IMR-90 (cell line): ENCODE measurements at regions not wholly inside any gene's neighbourhood (a gene's known extent, or its start where the extent isn't known, plus 50 kb on each side); places are given as distances from the start of the nearest gene placed in this dataset.
A peak's percentile ranks its signal among the peaks of the same experiment; 100 is the strongest.

ENCODE experiments used
- ATAC-seq: fragments of 200-7000 bp; cut with Tn5 transposase; 2 replicates; pipeline ENCODE4 v1.9.1; 2020; ENCODE audit warnings: low read depth, mild to moderate bottlenecking, moderate library complexity
- BruUV-seq: library from RNA; stranded (reverse); fragments of 400-500 nt; replicated peaks from 2 replicates; lab custom pipeline; 2021; lab: Mats Ljungman, UMichigan
- CTCF ChIA-PET: fragments of 300-600 bp; formaldehyde crosslinking; extraction: SDS; loops from one replicate; lab custom pipeline; 2021; ENCODE audit warnings: antibody characterized with exemption; lab: Yijun Ruan, JAX
- POLR2A ChIA-PET: fragments of 300-600 bp; sonication (Branson Sonifier 250); formaldehyde crosslinking; loops from one replicate; lab custom pipeline; 2022; ENCODE audit warnings: antibody characterized with exemption; ENCODE audit not compliant: unreplicated experiment; lab: Charles Lee
- DNase-seq: peaks from one replicate; pipeline ENCODE4 v3.0.0; 2013
- H2AFZ ChIP-seq: replicated peaks from 2 replicates; pipeline ENCODE3; 2013; ENCODE audit warnings: low read length, mild to moderate bottlenecking; ENCODE audit not compliant: poor library complexity
- H2AK5ac ChIP-seq: 2 replicates; pipeline ENCODE4 v1.6.1; 2013; ENCODE audit warnings: low read depth, low read length, inconsistent platforms
- H2AK9ac ChIP-seq: replicated peaks from 2 replicates; pipeline ENCODE3; 2013; ENCODE audit warnings: mild to moderate bottlenecking, low read depth, low read length, moderate library complexity; ENCODE audit not compliant: poor library complexity
- H2BK120ac ChIP-seq: 2 replicates; pipeline ENCODE4 v1.6.1; 2013; ENCODE audit warnings: low read depth, low read length, inconsistent platforms
- H2BK15ac ChIP-seq: 3 replicates; pipeline ENCODE4 v1.6.1; 2013; ENCODE audit warnings: low read depth, low read length, inconsistent platforms
- H2BK20ac ChIP-seq: 2 replicates; pipeline ENCODE4 v1.6.1; 2013; ENCODE audit warnings: low read depth, mild to moderate bottlenecking, inconsistent platforms, low read length, moderate library complexity
- H2BK5ac ChIP-seq: 2 replicates; pipeline ENCODE4 v1.6.1; 2013; ENCODE audit warnings: mild to moderate bottlenecking, low read depth, low read length, inconsistent platforms; ENCODE audit not compliant: poor library complexity, severe bottlenecking
- H3K14ac ChIP-seq: replicated peaks from 2 replicates; pipeline ENCODE4 v1.6.1; 2013; ENCODE audit warnings: low read depth, low read length, inconsistent platforms
- H3K18ac ChIP-seq: 2 replicates; pipeline ENCODE4 v1.6.1; 2013; ENCODE audit warnings: low read depth, low read length, control low read depth
- H3K23ac ChIP-seq: 2 replicates; pipeline ENCODE4 v1.6.1; 2013; ENCODE audit warnings: low read depth, low read length, inconsistent platforms
- H3K27ac ChIP-seq: 2 replicates; pipeline ENCODE4 v1.5.1; 2013; ENCODE audit warnings: mild to moderate bottlenecking, control low read depth, low read length; ENCODE audit not compliant: insufficient read depth
- H3K27me3 ChIP-seq: 2 replicates; pipeline ENCODE4 v1.6.1; 2013; ENCODE audit warnings: low read length; ENCODE audit not compliant: control insufficient read depth, insufficient read depth
- H3K36me3 ChIP-seq: 2 replicates; pipeline ENCODE4 v1.6.1; 2013; ENCODE audit warnings: low read length, mixed read lengths; ENCODE audit not compliant: control insufficient read depth, insufficient read depth
- H3K4ac ChIP-seq: 2 replicates; pipeline ENCODE4 v1.6.1; 2013; ENCODE audit warnings: low read depth, low read length, inconsistent platforms
- H3K4me1 ChIP-seq: 2 replicates; pipeline ENCODE4 v1.6.1; 2013; ENCODE audit warnings: low read length, mixed read lengths; ENCODE audit not compliant: control insufficient read depth, insufficient read depth
- H3K4me2 ChIP-seq: 2 replicates; pipeline ENCODE4 v1.6.1; 2013; ENCODE audit warnings: low read depth, mild to moderate bottlenecking, control low read depth, low read length, moderate library complexity
- H3K4me3 ChIP-seq: 2 replicates; pipeline ENCODE4 v1.5.1; 2013; ENCODE audit warnings: low read depth, mild to moderate bottlenecking, control low read depth, low read length, moderate library complexity; ENCODE audit not compliant: insufficient read depth
- H3K56ac ChIP-seq: 2 replicates; pipeline ENCODE4 v1.6.1; 2013; ENCODE audit warnings: low read length, inconsistent platforms; ENCODE audit not compliant: insufficient read depth; ENCODE audit errors: extremely low read depth
- H3K79me1 ChIP-seq, 2 experiments: 2 replicates each; pipeline ENCODE4 v1.6.1; 2013; ENCODE audit warnings: low read length in 2 of 2, inconsistent platforms in 1 of 2, low read depth in 1 of 2
- H3K9ac ChIP-seq: 2 replicates; pipeline ENCODE4 v1.6.1; 2013; ENCODE audit warnings: low read depth, low read length, control low read depth
- H3K9me1 ChIP-seq: 2 replicates; pipeline ENCODE4 v1.6.1; 2013; ENCODE audit warnings: low read length, inconsistent platforms; ENCODE audit not compliant: insufficient read depth
- H3K9me3 ChIP-seq: 2 replicates; pipeline ENCODE4 v1.6.1; 2013; ENCODE audit warnings: low read length; ENCODE audit not compliant: control insufficient read depth, insufficient read depth
- H4K20me1 ChIP-seq: 2 replicates; pipeline ENCODE4 v1.6.1; 2013; ENCODE audit warnings: low read length, inconsistent platforms; ENCODE audit not compliant: insufficient read depth
- H4K5ac ChIP-seq: 2 replicates; pipeline ENCODE4 v1.6.1; 2013; ENCODE audit warnings: mild to moderate bottlenecking, low read depth, low read length, control low read depth
- H4K8ac ChIP-seq, 2 experiments: 2 replicates each; pipeline ENCODE4 v1.6.1; 2013; ENCODE audit warnings: low read depth in 2 of 2, low read length in 2 of 2, control low read depth in 1 of 2, inconsistent platforms in 1 of 2
- H4K91ac ChIP-seq: 2 replicates; pipeline ENCODE4 v1.6.1; 2013; ENCODE audit warnings: low read depth, low read length, inconsistent platforms; ENCODE audit not compliant: insufficient read depth
- BHLHE40 ChIP-seq: fragments of 150-350 bp; IDR thresholded peaks from 2 replicates; pipeline ENCODE4 v1.6.1; 2016; ENCODE audit warnings: mild to moderate bottlenecking, low read depth, low read length
- CEBPB ChIP-seq: IDR thresholded peaks from 2 replicates; pipeline ENCODE4 v1.6.1; 2012; ENCODE audit warnings: low read depth, low read length, improper control_type of control experiment
- CHD1 ChIP-seq: IDR thresholded peaks from 2 replicates; pipeline ENCODE4 v1.6.1; 2012; ENCODE audit warnings: low read depth, low read length, improper control_type of control experiment
- FOS ChIP-seq: fragments of 150-350 bp; IDR thresholded peaks from 2 replicates; pipeline ENCODE4 v1.6.1; 2016; ENCODE audit warnings: low read depth, low read length
- MAFK ChIP-seq: IDR thresholded peaks from 2 replicates; pipeline ENCODE4 v1.6.1; 2012; ENCODE audit warnings: low read depth, low read length, improper control_type of control experiment
- MAZ ChIP-seq: IDR thresholded peaks from 2 replicates; pipeline ENCODE4 v1.6.1; 2012; ENCODE audit warnings: low read depth, mild to moderate bottlenecking, low read length, improper control_type of control experiment, moderate library complexity, borderline replicate concordance
- MXI1 ChIP-seq: IDR thresholded peaks from 2 replicates; pipeline ENCODE4 v1.6.1; 2012; ENCODE audit warnings: low read depth, mild to moderate bottlenecking, low read length, moderate library complexity, borderline replicate concordance
- NFE2L2 ChIP-seq: fragments of 150-350 bp; IDR thresholded peaks from 2 replicates; pipeline ENCODE4 v1.6.1; 2016; ENCODE audit warnings: low read depth, mild to moderate bottlenecking, low read length
- POLR2A ChIP-seq: IDR thresholded peaks from 2 replicates; pipeline ENCODE4 v1.6.1; 2012; ENCODE audit warnings: mild to moderate bottlenecking, low read depth, low read length
- RAD21 ChIP-seq: IDR thresholded peaks from 2 replicates; pipeline ENCODE4 v1.6.1; 2012; ENCODE audit warnings: low read length, improper control_type of control experiment
- RCOR1 ChIP-seq: IDR thresholded peaks from 2 replicates; pipeline ENCODE4 v1.6.1; 2012; ENCODE audit warnings: mild to moderate bottlenecking, low read length, improper control_type of control experiment; ENCODE audit not compliant: insufficient replicate concordance
- RFX5 ChIP-seq: IDR thresholded peaks from 2 replicates; pipeline ENCODE4 v1.8.0; 2012; ENCODE audit warnings: low read depth, mild to moderate bottlenecking, low read length, moderate library complexity
- SMC3 ChIP-seq: fragments of 150-350 bp; IDR thresholded peaks from 2 replicates; pipeline ENCODE4 v1.6.1; 2016; ENCODE audit warnings: low read depth, mild to moderate bottlenecking, antibody characterized with exemption, low read length, moderate library complexity
- WGBS, 2 experiments: methylation state at CpG; one replicate each; pipeline versions ENCODE4 v1.1.5 to v1.1.7; 2013; ENCODE audit warnings: missing lambda C conversion rate in 2 of 2; ENCODE audit not compliant: insufficient read length in 1 of 2; ENCODE audit errors: extremely low coverage in 2 of 2; 5-methylcytosine and 5-hydroxymethylcytosine counted together
- dilution Hi-C: fragments of 300-500 bp; cut with HindIII; formaldehyde crosslinking; loops from one replicate; pipeline ENCODE4 v1.14.3; 2018; ENCODE audit warnings: low sequenced_read_pairs; ENCODE audit not compliant: unreplicated experiment
- in situ Hi-C: fragments of 300-500 bp; cut with MboI; formaldehyde crosslinking; loops from 3 replicates; pipeline ENCODE4 v1.14.3; 2019; ENCODE audit warnings: low sequenced_read_pairs, inconsistent platforms, mixed read lengths
- intact Hi-C: fragments of 100-400 bp; cut with micrococcal nuclease; formaldehyde crosslinking; loops from 2 replicates; pipeline ENCODE4 v1.10.0; 2022
- TF ChIP-seq, protein P1 (sequence below): fragments of 150-350 bp; IDR thresholded peaks from 2 replicates; pipeline ENCODE4 v1.6.1; 2017; ENCODE audit warnings: mild to moderate bottlenecking, antibody characterized with exemption, low read length, low read depth
- TF ChIP-seq, protein P2 (sequence below): fragments of 150-350 bp; IDR thresholded peaks from 2 replicates; pipeline ENCODE4 v1.6.1; 2016; ENCODE audit warnings: low read depth, mild to moderate bottlenecking, low read length, moderate library complexity, borderline replicate concordance
- TF ChIP-seq, protein P3 (sequence below): conservative IDR thresholded peaks from 2 replicates; pipeline ENCODE4 v1.5.1; 2012; ENCODE audit warnings: mild to moderate bottlenecking, low read depth, low read length, improper control_type of control experiment

DNA sequence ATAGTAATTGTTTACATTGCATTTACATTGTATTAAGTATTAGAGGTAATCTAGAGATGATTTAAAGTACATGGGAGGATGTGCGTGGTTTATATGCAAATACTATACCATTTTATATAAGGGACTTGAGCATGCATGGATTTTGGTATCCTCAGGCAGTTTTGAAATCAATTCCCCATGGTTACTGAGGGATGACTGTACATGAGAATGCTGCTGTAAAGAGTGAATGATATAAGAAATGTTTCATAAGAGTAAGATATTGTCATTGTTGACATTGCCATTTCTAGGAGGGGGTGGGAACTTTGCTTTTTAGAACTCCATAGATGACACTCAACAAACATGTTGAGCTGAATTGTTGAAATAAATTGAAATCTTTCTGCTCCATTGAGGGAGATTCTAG, 185.0 kb downstream of the SEMA6A start:
- no peak overlapping the region for H4K8ac ChIP-seq
- no peaks in the 10 kb centered on the region for H3K4me1 ChIP-seq
- no peak overlapping the region for H4K5ac ChIP-seq
- H2BK5ac ChIP-seq: no peak overlapping the region
- TF ChIP-seq NFE2L2: no peak
- TF ChIP-seq, protein P1, sequence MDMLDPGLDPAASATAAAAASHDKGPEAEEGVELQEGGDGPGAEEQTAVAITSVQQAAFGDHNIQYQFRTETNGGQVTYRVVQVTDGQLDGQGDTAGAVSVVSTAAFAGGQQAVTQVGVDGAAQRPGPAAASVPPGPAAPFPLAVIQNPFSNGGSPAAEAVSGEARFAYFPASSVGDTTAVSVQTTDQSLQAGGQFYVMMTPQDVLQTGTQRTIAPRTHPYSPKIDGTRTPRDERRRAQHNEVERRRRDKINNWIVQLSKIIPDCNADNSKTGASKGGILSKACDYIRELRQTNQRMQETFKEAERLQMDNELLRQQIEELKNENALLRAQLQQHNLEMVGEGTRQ: no peak
- no peak for TF ChIP-seq MAZ
- no peak for TF ChIP-seq RAD21
- TF ChIP-seq BHLHE40: no peak
- no peak for TF ChIP-seq RFX5
- TF ChIP-seq, protein P2, sequence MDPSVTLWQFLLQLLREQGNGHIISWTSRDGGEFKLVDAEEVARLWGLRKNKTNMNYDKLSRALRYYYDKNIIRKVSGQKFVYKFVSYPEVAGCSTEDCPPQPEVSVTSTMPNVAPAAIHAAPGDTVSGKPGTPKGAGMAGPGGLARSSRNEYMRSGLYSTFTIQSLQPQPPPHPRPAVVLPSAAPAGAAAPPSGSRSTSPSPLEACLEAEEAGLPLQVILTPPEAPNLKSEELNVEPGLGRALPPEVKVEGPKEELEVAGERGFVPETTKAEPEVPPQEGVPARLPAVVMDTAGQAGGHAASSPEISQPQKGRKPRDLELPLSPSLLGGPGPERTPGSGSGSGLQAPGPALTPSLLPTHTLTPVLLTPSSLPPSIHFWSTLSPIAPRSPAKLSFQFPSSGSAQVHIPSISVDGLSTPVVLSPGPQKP: no peak
- no peak for TF ChIP-seq CEBPB
- no peak for TF ChIP-seq SMC3
- TF ChIP-seq RCOR1: no peak
- no peak for TF ChIP-seq MXI1
- TF ChIP-seq CHD1: no peak
- TF ChIP-seq POLR2A: no peak
- no peak for TF ChIP-seq FOS
- no peak for TF ChIP-seq MAFK
- TF ChIP-seq, protein P3, sequence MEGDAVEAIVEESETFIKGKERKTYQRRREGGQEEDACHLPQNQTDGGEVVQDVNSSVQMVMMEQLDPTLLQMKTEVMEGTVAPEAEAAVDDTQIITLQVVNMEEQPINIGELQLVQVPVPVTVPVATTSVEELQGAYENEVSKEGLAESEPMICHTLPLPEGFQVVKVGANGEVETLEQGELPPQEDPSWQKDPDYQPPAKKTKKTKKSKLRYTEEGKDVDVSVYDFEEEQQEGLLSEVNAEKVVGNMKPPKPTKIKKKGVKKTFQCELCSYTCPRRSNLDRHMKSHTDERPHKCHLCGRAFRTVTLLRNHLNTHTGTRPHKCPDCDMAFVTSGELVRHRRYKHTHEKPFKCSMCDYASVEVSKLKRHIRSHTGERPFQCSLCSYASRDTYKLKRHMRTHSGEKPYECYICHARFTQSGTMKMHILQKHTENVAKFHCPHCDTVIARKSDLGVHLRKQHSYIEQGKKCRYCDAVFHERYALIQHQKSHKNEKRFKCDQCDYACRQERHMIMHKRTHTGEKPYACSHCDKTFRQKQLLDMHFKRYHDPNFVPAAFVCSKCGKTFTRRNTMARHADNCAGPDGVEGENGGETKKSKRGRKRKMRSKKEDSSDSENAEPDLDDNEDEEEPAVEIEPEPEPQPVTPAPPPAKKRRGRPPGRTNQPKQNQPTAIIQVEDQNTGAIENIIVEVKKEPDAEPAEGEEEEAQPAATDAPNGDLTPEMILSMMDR: no peak
- BruUV-seq: no TSS peak
- no peak for ATAC-seq
- no peak overlapping the region for H4K91ac ChIP-seq
- no peaks in the 10 kb centered on the region for H3K9me1 ChIP-seq
- H2AK9ac ChIP-seq: no peak overlapping the region
- CTCF ChIA-PET: no interaction called here
- H3K14ac ChIP-seq: no peak overlapping the region
- no peak overlapping the region for H3K4ac ChIP-seq
- no peaks in the 10 kb centered on the region for H4K20me1 ChIP-seq
- H3K4me2 ChIP-seq: no peak overlapping the region
- H3K9ac ChIP-seq: no peak overlapping the region
- POLR2A ChIA-PET: no interaction called here
- WGBS, 2 experiments: no CpG with 5 or more reads among the region's 1 CpG
- dilution Hi-C loops: no loop called here
- no peaks in the 10 kb centered on the region for H3K9me3 ChIP-seq
- no peak overlapping the region for H2BK20ac ChIP-seq
- no peak overlapping the region for H3K4me3 ChIP-seq
- H2AFZ ChIP-seq: no peak overlapping the region
- H3K27ac ChIP-seq: no peak overlapping the region
- in situ Hi-C loops: no loop called here
- no peak overlapping the region for H2BK15ac ChIP-seq
- H3K18ac ChIP-seq: no peak overlapping the region
- intact Hi-C loops: no loop called here
- no peak overlapping the region for H3K23ac ChIP-seq
- H3K36me3 ChIP-seq: no peaks in the 10 kb centered on the region
- H3K79me1 ChIP-seq: no peaks in the 10 kb centered on the region
- peak; percentile 5 for DNase-seq
- no peaks in the 10 kb centered on the region for H3K27me3 ChIP-seq
- no peak overlapping the region for H2BK120ac ChIP-seq
- no peak overlapping the region for H2AK5ac ChIP-seq
- no peak overlapping the region for H3K56ac ChIP-seq
